HCT116 (cell line): ENCODE measurements at regions not wholly inside any gene's neighbourhood (a gene's known extent, or its start where the extent isn't known, plus 50 kb on each side); places are given as distances from the start of the nearest gene placed in this dataset.

Experiments
- ATAC-seq: fragments of 200-7000 bp; cut with Tn5 transposase; 2 replicates; pipeline ENCODE4 v1.9.1; 2020; ENCODE audit warnings: mild to moderate bottlenecking, moderate library complexity
- BruUV-seq: library from RNA; stranded (reverse); fragments of 400-500 nt; replicated peaks from 2 replicates; lab custom pipeline; 2021; lab: Mats Ljungman, UMichigan
- CTCF ChIA-PET: fragments of 300-600 bp; sonication (Branson Sonifier 250); formaldehyde crosslinking; loops from one replicate; lab custom pipeline; 2021; ENCODE audit warnings: antibody characterized with exemption; lab: Charles Lee
- POLR2A ChIA-PET: fragments of 300-600, 350-600 bp; sonication (Branson Sonifier 250); formaldehyde crosslinking; loops from one replicate; lab custom pipeline; 2021; ENCODE audit warnings: antibody characterized with exemption; lab: Charles Lee
- RAD21 ChIA-PET, 2 experiments: fragments of 300-600 bp; sonication (Branson Sonifier 250); formaldehyde crosslinking; loops; one replicate each; lab custom pipeline; 2023; ENCODE audit warnings: low total read pairs in 2 of 2; ENCODE audit not compliant: uncharacterized antibody in 2 of 2, unreplicated experiment in 2 of 2, low non-redundant PET in 1 of 2; lab: Charles Lee
- DNase-seq: peaks from one replicate; pipeline ENCODE4 v3.0.0-alpha.2; 2010; ENCODE audit warnings: low read depth, low spot score
- H2AFZ ChIP-seq: fragments of 200-600 bp; shearing (Covaris generic), sonication (generic); 2 replicates; pipeline ENCODE4 v1.6.1; 2017; ENCODE audit warnings: low read depth, mixed run types, mixed read lengths, antibody characterized with exemption, low read length; ENCODE audit not compliant: poor library complexity, severe bottlenecking
- H3K27ac ChIP-seq: 2 replicates; pipeline ENCODE4 v1.5.1; 2012; ENCODE audit warnings: low read depth, low read length
- H3K27me3 ChIP-seq: fragments of 200-600 bp; sonication (generic); 2 replicates; pipeline ENCODE4 v1.6.1; 2016; ENCODE audit warnings: mixed run types, low read length, mixed read lengths; ENCODE audit not compliant: insufficient read depth
- H3K36me3 ChIP-seq, 2 experiments: fragments of 200-500 bp in 1 of 2; fragments of 200-600 bp in 1 of 2; sonication (Bioruptor generic) in 1 of 2; sonication (generic) in 1 of 2; 2 replicates each; pipeline versions ENCODE4 v1.5.1 to v1.6.1; 2014 to 2016; ENCODE audit warnings: low read length in 2 of 2, inconsistent platforms in 1 of 2, mixed read lengths in 1 of 2, mixed run types in 1 of 2; ENCODE audit not compliant: insufficient read depth in 2 of 2, control insufficient read depth in 1 of 2
- H3K4me1 ChIP-seq, 2 experiments: fragments of 200-600 bp in 1 of 2; sonication (generic) in 1 of 2; 2 replicates each; pipeline versions ENCODE4 v1.5.1 to v1.6.1; 2012 to 2017; ENCODE audit warnings: low read length in 2 of 2, inconsistent platforms in 1 of 2, mild to moderate bottlenecking in 1 of 2, mixed read lengths in 1 of 2, mixed run types in 1 of 2, moderate library complexity in 1 of 2; ENCODE audit not compliant: insufficient read depth in 2 of 2, control insufficient read depth in 1 of 2
- H3K4me2 ChIP-seq: fragments of 200-600 bp; sonication (generic); 2 replicates; pipeline ENCODE4 v1.6.1; 2017; ENCODE audit warnings: mixed run types, low read length, mixed read lengths
- H3K4me3 ChIP-seq, 2 experiments: fragments of 200-600 bp in 1 of 2; sonication (generic) in 1 of 2; replicated peaks in 1 of 2; 2 replicates each; pipeline ENCODE4 v1.5.1; 2011 to 2016; ENCODE audit warnings: low read length in 2 of 2, control low read depth in 1 of 2, low read depth in 1 of 2, mild to moderate bottlenecking in 1 of 2, mixed read lengths in 1 of 2, mixed run types in 1 of 2
- H3K79me2 ChIP-seq: fragments of 200-600 bp; sonication (generic); 2 replicates; pipeline ENCODE4 v1.6.1; 2017; ENCODE audit warnings: mild to moderate bottlenecking, mixed run types, low read length, moderate library complexity, mixed read lengths; ENCODE audit not compliant: insufficient read depth
- H3K9ac ChIP-seq: fragments of 200-600 bp; sonication (generic); 2 replicates; pipeline ENCODE4 v1.6.1; 2016; ENCODE audit warnings: low read length, mixed read lengths
- H3K9me2 ChIP-seq: fragments of 200-600 bp; sonication (generic), shearing (Covaris generic); 2 replicates; pipeline ENCODE4 v1.6.1; 2017; ENCODE audit warnings: mixed run types, mild to moderate bottlenecking, moderate library complexity; ENCODE audit not compliant: insufficient read depth
- H3K9me3 ChIP-seq, 2 experiments: fragments of 200-500 bp in 1 of 2; fragments of 200-600 bp in 1 of 2; sonication (Bioruptor generic) in 1 of 2; sonication (generic) in 1 of 2; 2 replicates each; pipeline ENCODE4 v1.6.1; 2014 to 2017; ENCODE audit warnings: low read length in 2 of 2, mixed read lengths in 2 of 2, inconsistent platforms in 1 of 2, low read depth in 1 of 2, mild to moderate bottlenecking in 1 of 2, mixed run types in 1 of 2, moderate library complexity in 1 of 2; ENCODE audit not compliant: control insufficient read depth in 1 of 2, insufficient read depth in 1 of 2
- H4K20me1 ChIP-seq: fragments of 200-600 bp; sonication (generic), shearing (Covaris generic); 2 replicates; pipeline ENCODE4 v1.6.1; 2017; ENCODE audit warnings: mixed run types, mild to moderate bottlenecking, moderate library complexity; ENCODE audit not compliant: insufficient read depth
- CBX3 ChIP-seq: IDR thresholded peaks from 2 replicates; pipeline ENCODE4 v1.6.1; 2012; ENCODE audit warnings: low read depth
- CEBPB ChIP-seq: IDR thresholded peaks from 2 replicates; pipeline ENCODE4 v1.6.1; 2012; ENCODE audit warnings: low read depth
- CTCF ChIP-seq, 3 experiments: fragments of 200-600 bp in 1 of 3; sonication (generic) in 1 of 3; IDR thresholded peaks in 2 of 3; conservative IDR thresholded peaks in 1 of 3; 2 replicates each; pipeline ENCODE4 v1.5.1; 2012 to 2017; ENCODE audit warnings: low read depth in 2 of 3, low read length in 2 of 3, antibody characterized with exemption in 1 of 3, borderline replicate concordance in 1 of 3, control low read depth in 1 of 3, mild to moderate bottlenecking in 1 of 3, mixed read lengths in 1 of 3, mixed run types in 1 of 3, moderate library complexity in 1 of 3; ENCODE audit not compliant: insufficient read depth in 1 of 3
- ELF1 ChIP-seq: IDR thresholded peaks from 2 replicates; pipeline ENCODE4 v1.6.1; 2012; ENCODE audit warnings: low read depth, borderline replicate concordance
- FOSL1 ChIP-seq: IDR thresholded peaks from 2 replicates; pipeline ENCODE4 v1.6.1; 2012; ENCODE audit warnings: low read depth
- JUND ChIP-seq: IDR thresholded peaks from 2 replicates; pipeline ENCODE4 v1.6.1; 2012
- MAX ChIP-seq: IDR thresholded peaks from 2 replicates; pipeline ENCODE4 v1.6.1; 2012
- POLR2A ChIP-seq: IDR thresholded peaks from 2 replicates; pipeline ENCODE4 v1.7.0; 2011; ENCODE audit warnings: borderline replicate concordance; ENCODE audit not compliant: insufficient read depth, insufficient read length; ENCODE audit errors: extremely low read depth
- POLR2AphosphoS5 ChIP-seq: IDR thresholded peaks from 2 replicates; pipeline ENCODE4 v1.6.1; 2011; ENCODE audit warnings: mild to moderate bottlenecking, low read depth, low read length, moderate library complexity
- SIN3A ChIP-seq: IDR thresholded peaks from 2 replicates; pipeline ENCODE4 v1.6.1; 2012; ENCODE audit warnings: low read depth
- ZNF274 ChIP-seq: fragments of 200-500 bp; sonication (Bioruptor generic); IDR thresholded peaks from 2 replicates; pipeline ENCODE4 v1.6.1; 2014; ENCODE audit warnings: mild to moderate bottlenecking, low read depth, low read length, inconsistent platforms
- intact Hi-C: fragments of 100-400 bp; cut with micrococcal nuclease; formaldehyde crosslinking; loops from 2 replicates; pipeline ENCODE4 v1.10.0; 2022
- TF ChIP-seq, protein P1 (sequence below): IDR thresholded peaks from 2 replicates; pipeline ENCODE4 v1.6.1; 2012; ENCODE audit warnings: low read depth
- TF ChIP-seq, protein P2 (sequence below): IDR thresholded peaks from 2 replicates; pipeline ENCODE4 v1.6.1; 2012

- Histone ChIP-seq H3K79me2 (no peaks in the 10 kb centered on the region), H3K4me1 (no peaks in the 10 kb centered on the region), H3K27me3 (no peaks in the 10 kb centered on the region), H3K4me2 (no peak overlapping the region), H3K9me2 (no peaks in the 10 kb centered on the region), H4K20me1 (no peaks in the 10 kb centered on the region), H3K9ac (no peak overlapping the region), H2AFZ (no peak overlapping the region), H3K4me3 (no peak overlapping the region), H3K9me3 (no peaks in the 10 kb centered on the region), H3K27ac (no peak overlapping the region), H3K36me3 (no peaks in the 10 kb centered on the region)
- RAD21 ChIA-PET, result no interaction called here
- TF ChIP-seq CBX3, result no peak
- TF ChIP-seq ZNF274, result no peak
- TF ChIP-seq, protein P1, sequence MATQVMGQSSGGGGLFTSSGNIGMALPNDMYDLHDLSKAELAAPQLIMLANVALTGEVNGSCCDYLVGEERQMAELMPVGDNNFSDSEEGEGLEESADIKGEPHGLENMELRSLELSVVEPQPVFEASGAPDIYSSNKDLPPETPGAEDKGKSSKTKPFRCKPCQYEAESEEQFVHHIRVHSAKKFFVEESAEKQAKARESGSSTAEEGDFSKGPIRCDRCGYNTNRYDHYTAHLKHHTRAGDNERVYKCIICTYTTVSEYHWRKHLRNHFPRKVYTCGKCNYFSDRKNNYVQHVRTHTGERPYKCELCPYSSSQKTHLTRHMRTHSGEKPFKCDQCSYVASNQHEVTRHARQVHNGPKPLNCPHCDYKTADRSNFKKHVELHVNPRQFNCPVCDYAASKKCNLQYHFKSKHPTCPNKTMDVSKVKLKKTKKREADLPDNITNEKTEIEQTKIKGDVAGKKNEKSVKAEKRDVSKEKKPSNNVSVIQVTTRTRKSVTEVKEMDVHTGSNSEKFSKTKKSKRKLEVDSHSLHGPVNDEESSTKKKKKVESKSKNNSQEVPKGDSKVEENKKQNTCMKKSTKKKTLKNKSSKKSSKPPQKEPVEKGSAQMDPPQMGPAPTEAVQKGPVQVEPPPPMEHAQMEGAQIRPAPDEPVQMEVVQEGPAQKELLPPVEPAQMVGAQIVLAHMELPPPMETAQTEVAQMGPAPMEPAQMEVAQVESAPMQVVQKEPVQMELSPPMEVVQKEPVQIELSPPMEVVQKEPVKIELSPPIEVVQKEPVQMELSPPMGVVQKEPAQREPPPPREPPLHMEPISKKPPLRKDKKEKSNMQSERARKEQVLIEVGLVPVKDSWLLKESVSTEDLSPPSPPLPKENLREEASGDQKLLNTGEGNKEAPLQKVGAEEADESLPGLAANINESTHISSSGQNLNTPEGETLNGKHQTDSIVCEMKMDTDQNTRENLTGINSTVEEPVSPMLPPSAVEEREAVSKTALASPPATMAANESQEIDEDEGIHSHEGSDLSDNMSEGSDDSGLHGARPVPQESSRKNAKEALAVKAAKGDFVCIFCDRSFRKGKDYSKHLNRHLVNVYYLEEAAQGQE, result no peak
- no peak for TF ChIP-seq POLR2A
- intact Hi-C loops, result no loop called here
- POLR2A ChIA-PET, result no interaction called here
- BruUV-seq, result no TSS peak
- DNase-seq (no peak), ATAC-seq (no peak)
- CTCF ChIA-PET, result no interaction called here
Observed at GRCh38 chr4:127239902-127240763, 392.6 kb upstream of the INTU start.

DNA sequence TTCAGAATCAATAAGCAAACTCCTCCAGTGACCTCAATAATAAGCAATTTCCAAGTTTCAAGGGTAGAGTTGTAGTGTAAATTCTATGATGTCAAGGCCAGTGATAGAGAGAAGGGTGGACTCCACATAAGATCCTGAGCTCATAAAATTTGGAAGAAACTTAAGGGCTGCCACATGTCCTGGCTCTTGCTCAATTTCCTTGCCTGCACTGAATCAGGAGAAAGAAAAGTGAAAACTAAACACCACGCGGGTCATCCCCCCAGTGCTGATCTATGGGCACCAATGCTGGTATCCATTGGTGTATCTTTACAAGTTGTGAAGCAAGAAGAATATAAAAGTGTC, 392.0 kb upstream of the INTU start:
- ChIA-PET POLR2A (no interaction called here), CTCF (no interaction called here), RAD21 (no interaction called here)
- no peaks in the 10 kb centered on the region for H3K9me2 ChIP-seq
- no peak overlapping the region for H3K27ac ChIP-seq
- no peak overlapping the region for H3K4me3 ChIP-seq
- DNase-seq (no peak), ATAC-seq (no peak)
- H3K4me1 ChIP-seq, result no peaks in the 10 kb centered on the region
- no peaks in the 10 kb centered on the region for H3K27me3 ChIP-seq
- TF ChIP-seq POLR2A (no peak), CEBPB (no peak), CBX3 (no peak), JUND (no peak), FOSL1 (no peak), POLR2AphosphoS5 (no peak), ZNF274 (no peak), CTCF (IDR thresholded peaks at IDR 0.05 in 2 of 3, conservative IDR thresholded peaks at IDR 0.05 in 1 of 3; ENCODE audit: borderline replicate concordance in 1 of 3, insufficient read depth in 1 of 3, low read depth in 2 of 3, low read length in 2 of 3) (no peak), MAX (no peak), ELF1 (no peak), SIN3A (no peak)
- TF ChIP-seq, protein P2, sequence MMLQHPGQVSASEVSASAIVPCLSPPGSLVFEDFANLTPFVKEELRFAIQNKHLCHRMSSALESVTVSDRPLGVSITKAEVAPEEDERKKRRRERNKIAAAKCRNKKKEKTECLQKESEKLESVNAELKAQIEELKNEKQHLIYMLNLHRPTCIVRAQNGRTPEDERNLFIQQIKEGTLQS, result no peak
- H3K79me2 ChIP-seq, result no peaks in the 10 kb centered on the region
- H3K9ac ChIP-seq, result no peak overlapping the region
- no peak overlapping the region for H3K4me2 ChIP-seq
- H2AFZ ChIP-seq, result no peak overlapping the region
- H3K9me3 ChIP-seq, result no peaks in the 10 kb centered on the region
- H3K36me3 ChIP-seq, result no peaks in the 10 kb centered on the region
- no peaks in the 10 kb centered on the region for H4K20me1 ChIP-seq
- intact Hi-C loops, result no loop called here
- no TSS peak for BruUV-seq
